ENCODE measurements at regions not wholly inside any gene's neighbourhood (a gene's known extent, or its start where the extent isn't known, plus 50 kb on each side); places are given as distances from the start of the nearest gene placed in this dataset.

- Mint-ChIP-seq H3K27me3 (ENCODE audit: unreplicated experiment) (no peaks in the 10 kb centered on the region), H3K36me3 (ENCODE audit: unreplicated experiment) (no peaks in the 10 kb centered on the region), H3K4me3 (ENCODE audit: unreplicated experiment) (no peak overlapping the region), H3K27ac (ENCODE audit: unreplicated experiment) (no peak overlapping the region), H3K4me1 (ENCODE audit: unreplicated experiment) (peaks cover 9% of the 10 kb centered on the region), H3K9me3 (ENCODE audit: unreplicated experiment) (no peaks in the 10 kb centered on the region)
- peak; percentile 57 for DNase-seq (ENCODE audit: extremely low spot score, unreplicated experiment)
- no peak for TF ChIP-seq CTCF (IDR thresholded peaks at IDR 0.05)
These were observed 662.9 kb upstream of the ID2 start for GRCh38 chr2:8018956-8019355.

GRCh38 chr2:8019934-8020333 lies 661.9 kb upstream of the ID2 start:
- peak; percentile 70 for DNase-seq (ENCODE audit: extremely low spot score, unreplicated experiment)
- peaks cover 9% of the 10 kb centered on the region for H3K4me1 Mint-ChIP-seq (ENCODE audit: unreplicated experiment)

GRCh38 chr2:8021921-8022320 lies 659.9 kb upstream of the ID2 start:
- H3K9me3 Mint-ChIP-seq (ENCODE audit: unreplicated experiment) = no peaks in the 10 kb centered on the region
- H3K27ac Mint-ChIP-seq (ENCODE audit: unreplicated experiment) = no peak overlapping the region
- TF ChIP-seq CTCF (IDR thresholded peaks at IDR 0.05) = no peak

More at GRCh38 chr2:8019934-8020333, 661.9 kb upstream of the ID2 start:
- Mint-ChIP-seq H3K9me3 (ENCODE audit: unreplicated experiment) (no peaks in the 10 kb centered on the region), H3K27me3 (ENCODE audit: unreplicated experiment) (peaks cover 2% of the 10 kb centered on the region), H3K27ac (ENCODE audit: unreplicated experiment) (no peak overlapping the region), H3K36me3 (ENCODE audit: unreplicated experiment) (no peaks in the 10 kb centered on the region), H3K4me3 (ENCODE audit: unreplicated experiment) (no peak overlapping the region)
- no peak for TF ChIP-seq CTCF (IDR thresholded peaks at IDR 0.05)

GRCh38 chr2:8022908-8023640 lies 658.8 kb upstream of the ID2 start:
- no peaks in the 10 kb centered on the region for H3K9me3 Mint-ChIP-seq (ENCODE audit: unreplicated experiment)
- H3K27me3 Mint-ChIP-seq (ENCODE audit: unreplicated experiment) = peaks cover 2% of the 10 kb centered on the region
- H3K4me3 Mint-ChIP-seq (ENCODE audit: unreplicated experiment) = no peak overlapping the region
- no peaks in the 10 kb centered on the region for H3K36me3 Mint-ChIP-seq (ENCODE audit: unreplicated experiment)
- peak; percentile 64 for DNase-seq (ENCODE audit: extremely low spot score, unreplicated experiment)
- H3K4me1 Mint-ChIP-seq (ENCODE audit: unreplicated experiment) = peaks cover 9% of the 10 kb centered on the region
- no peak for TF ChIP-seq CTCF (IDR thresholded peaks at IDR 0.05)
- H3K27ac Mint-ChIP-seq (ENCODE audit: unreplicated experiment) = no peak overlapping the region

More at GRCh38 chr2:8021921-8022320, 659.9 kb upstream of the ID2 start:
- Mint-ChIP-seq H3K4me3 (ENCODE audit: unreplicated experiment) (no peak overlapping the region), H3K4me1 (ENCODE audit: unreplicated experiment) (peaks cover 9% of the 10 kb centered on the region), H3K27me3 (ENCODE audit: unreplicated experiment) (peaks cover 2% of the 10 kb centered on the region), H3K36me3 (ENCODE audit: unreplicated experiment) (no peaks in the 10 kb centered on the region)
- no peak for DNase-seq (ENCODE audit: extremely low spot score, unreplicated experiment)

GRCh38 chr2:8024506-8024905 lies 657.4 kb upstream of the ID2 start:
- Mint-ChIP-seq H3K4me3 (ENCODE audit: unreplicated experiment) (no peak overlapping the region), H3K27me3 (ENCODE audit: unreplicated experiment) (peaks cover 2% of the 10 kb centered on the region), H3K9me3 (ENCODE audit: unreplicated experiment) (no peaks in the 10 kb centered on the region), H3K36me3 (ENCODE audit: unreplicated experiment) (no peaks in the 10 kb centered on the region), H3K27ac (ENCODE audit: unreplicated experiment) (no peak overlapping the region), H3K4me1 (ENCODE audit: unreplicated experiment) (peaks cover 9% of the 10 kb centered on the region)
- DNase-seq (ENCODE audit: extremely low spot score, unreplicated experiment) = peak; percentile 75
- TF ChIP-seq CTCF (IDR thresholded peaks at IDR 0.05) = no peak
